HL-60 (cell line): ENCODE measurements at regions not wholly inside any gene's neighbourhood (a gene's known extent, or its start where the extent isn't known, plus 50 kb on each side); places are given as distances from the start of the nearest gene placed in this dataset.

Experiments
- DNase-seq, 2 experiments: peaks; one replicate each; pipeline ENCODE4 v3.0.0-alpha.2; 2010 to 2020; ENCODE audit warnings: low read depth in 1 of 2, low spot score in 1 of 2
- H3K27ac ChIP-seq: fragments of 250-450 bp; sonication (Bioruptor Pico); replicated peaks from 2 replicates; pipeline ENCODE4 v1.5.1; 2020; ENCODE audit warnings: mild to moderate bottlenecking, moderate library complexity
- H3K27me3 ChIP-seq: fragments of 250-450 bp; sonication (Bioruptor Pico); 2 replicates; pipeline ENCODE4 v1.5.1; 2021; ENCODE audit warnings: mild to moderate bottlenecking, moderate library complexity; ENCODE audit not compliant: insufficient read depth, poor library complexity, severe bottlenecking
- H3K4me3 ChIP-seq: replicated peaks from 2 replicates; pipeline ENCODE4 v1.5.1; 2011; ENCODE audit warnings: mild to moderate bottlenecking, control low read depth, low read length; ENCODE audit not compliant: insufficient read depth
- GABPA ChIP-seq: IDR thresholded peaks from 2 replicates; pipeline ENCODE4 v1.6.1; 2012; ENCODE audit warnings: low read depth
- POLR2AphosphoS5 ChIP-seq: IDR thresholded peaks from 2 replicates; pipeline ENCODE4 v1.6.1; 2012; ENCODE audit warnings: low read depth
- SPI1 ChIP-seq: IDR thresholded peaks from 2 replicates; pipeline ENCODE4 v1.6.1; 2012; ENCODE audit warnings: low read depth, mild to moderate bottlenecking, borderline replicate concordance
- TF ChIP-seq, protein P1 (sequence below): IDR thresholded peaks from 2 replicates; pipeline ENCODE4 v1.6.1; 2012; ENCODE audit warnings: low read depth; ENCODE audit not compliant: insufficient replicate concordance
- TF ChIP-seq, protein P2 (sequence below): IDR thresholded peaks from one replicate; pipeline ENCODE4 v1.5.1; 2011; ENCODE audit warnings: low read length, control low read depth, inconsistent platforms; ENCODE audit not compliant: insufficient read depth

DNA sequence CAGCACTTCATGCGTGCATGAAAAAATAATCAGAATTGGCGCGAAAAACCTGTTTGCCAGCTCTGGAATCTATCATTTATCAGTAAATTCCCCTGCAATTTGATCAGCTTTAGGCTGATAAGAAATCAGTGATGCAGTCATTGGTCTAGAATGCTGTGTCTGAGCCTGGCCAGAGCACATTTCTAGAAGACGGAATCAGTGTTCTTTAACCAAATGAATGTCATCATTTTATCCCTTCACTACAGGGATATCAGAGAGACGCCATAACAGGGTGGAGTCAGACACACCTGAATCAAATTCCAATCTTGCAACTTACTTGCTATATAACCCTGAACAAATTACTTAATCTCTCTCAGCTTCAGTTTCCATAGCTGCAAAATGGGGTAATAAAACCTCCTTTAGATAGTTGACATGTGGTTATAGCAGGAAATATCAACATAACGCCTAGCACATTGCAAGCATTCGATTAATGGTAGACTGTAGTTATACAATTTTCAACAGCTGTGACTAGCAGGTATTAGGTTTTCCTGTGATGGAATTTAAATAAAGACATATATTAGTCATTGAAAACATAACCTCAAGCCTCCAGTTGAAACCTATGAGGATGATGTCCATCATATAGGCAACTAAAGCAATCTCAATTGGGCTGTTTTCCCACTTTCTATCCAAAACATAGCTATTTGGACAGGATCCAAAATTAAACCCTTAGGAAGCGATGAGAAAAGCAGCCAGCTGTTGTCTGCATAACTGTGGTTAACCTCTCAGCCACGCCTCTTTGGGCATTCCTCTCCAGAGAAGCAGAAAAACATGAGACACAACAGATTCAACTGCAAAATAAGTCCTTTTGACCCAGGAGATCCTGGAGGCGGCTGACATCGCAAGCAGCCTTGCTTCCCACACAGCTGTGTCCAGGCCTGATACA lies 51.6 kb upstream of the UBL3 start:
- DNase-seq: peak in 1 of 2 experiments; percentile 49
- H3K27ac ChIP-seq: no peak overlapping the region
- H3K27me3 ChIP-seq: no peaks in the 10 kb centered on the region
- TF ChIP-seq GABPA (no peak), SPI1 (no peak), POLR2AphosphoS5 (no peak)
- TF ChIP-seq, protein P1, sequence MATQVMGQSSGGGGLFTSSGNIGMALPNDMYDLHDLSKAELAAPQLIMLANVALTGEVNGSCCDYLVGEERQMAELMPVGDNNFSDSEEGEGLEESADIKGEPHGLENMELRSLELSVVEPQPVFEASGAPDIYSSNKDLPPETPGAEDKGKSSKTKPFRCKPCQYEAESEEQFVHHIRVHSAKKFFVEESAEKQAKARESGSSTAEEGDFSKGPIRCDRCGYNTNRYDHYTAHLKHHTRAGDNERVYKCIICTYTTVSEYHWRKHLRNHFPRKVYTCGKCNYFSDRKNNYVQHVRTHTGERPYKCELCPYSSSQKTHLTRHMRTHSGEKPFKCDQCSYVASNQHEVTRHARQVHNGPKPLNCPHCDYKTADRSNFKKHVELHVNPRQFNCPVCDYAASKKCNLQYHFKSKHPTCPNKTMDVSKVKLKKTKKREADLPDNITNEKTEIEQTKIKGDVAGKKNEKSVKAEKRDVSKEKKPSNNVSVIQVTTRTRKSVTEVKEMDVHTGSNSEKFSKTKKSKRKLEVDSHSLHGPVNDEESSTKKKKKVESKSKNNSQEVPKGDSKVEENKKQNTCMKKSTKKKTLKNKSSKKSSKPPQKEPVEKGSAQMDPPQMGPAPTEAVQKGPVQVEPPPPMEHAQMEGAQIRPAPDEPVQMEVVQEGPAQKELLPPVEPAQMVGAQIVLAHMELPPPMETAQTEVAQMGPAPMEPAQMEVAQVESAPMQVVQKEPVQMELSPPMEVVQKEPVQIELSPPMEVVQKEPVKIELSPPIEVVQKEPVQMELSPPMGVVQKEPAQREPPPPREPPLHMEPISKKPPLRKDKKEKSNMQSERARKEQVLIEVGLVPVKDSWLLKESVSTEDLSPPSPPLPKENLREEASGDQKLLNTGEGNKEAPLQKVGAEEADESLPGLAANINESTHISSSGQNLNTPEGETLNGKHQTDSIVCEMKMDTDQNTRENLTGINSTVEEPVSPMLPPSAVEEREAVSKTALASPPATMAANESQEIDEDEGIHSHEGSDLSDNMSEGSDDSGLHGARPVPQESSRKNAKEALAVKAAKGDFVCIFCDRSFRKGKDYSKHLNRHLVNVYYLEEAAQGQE: no peak
- TF ChIP-seq, protein P2, sequence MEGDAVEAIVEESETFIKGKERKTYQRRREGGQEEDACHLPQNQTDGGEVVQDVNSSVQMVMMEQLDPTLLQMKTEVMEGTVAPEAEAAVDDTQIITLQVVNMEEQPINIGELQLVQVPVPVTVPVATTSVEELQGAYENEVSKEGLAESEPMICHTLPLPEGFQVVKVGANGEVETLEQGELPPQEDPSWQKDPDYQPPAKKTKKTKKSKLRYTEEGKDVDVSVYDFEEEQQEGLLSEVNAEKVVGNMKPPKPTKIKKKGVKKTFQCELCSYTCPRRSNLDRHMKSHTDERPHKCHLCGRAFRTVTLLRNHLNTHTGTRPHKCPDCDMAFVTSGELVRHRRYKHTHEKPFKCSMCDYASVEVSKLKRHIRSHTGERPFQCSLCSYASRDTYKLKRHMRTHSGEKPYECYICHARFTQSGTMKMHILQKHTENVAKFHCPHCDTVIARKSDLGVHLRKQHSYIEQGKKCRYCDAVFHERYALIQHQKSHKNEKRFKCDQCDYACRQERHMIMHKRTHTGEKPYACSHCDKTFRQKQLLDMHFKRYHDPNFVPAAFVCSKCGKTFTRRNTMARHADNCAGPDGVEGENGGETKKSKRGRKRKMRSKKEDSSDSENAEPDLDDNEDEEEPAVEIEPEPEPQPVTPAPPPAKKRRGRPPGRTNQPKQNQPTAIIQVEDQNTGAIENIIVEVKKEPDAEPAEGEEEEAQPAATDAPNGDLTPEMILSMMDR: no peak
- H3K4me3 ChIP-seq: no peak overlapping the region
